OCI-LY1 (cell line): ENCODE measurements at regions not wholly inside any gene's neighbourhood (a gene's known extent, or its start where the extent isn't known, plus 50 kb on each side); places are given as distances from the start of the nearest gene placed in this dataset.

Experiments
- H2AFZ ChIP-seq: fragments of 200-600 bp; sonication (generic), shearing (Covaris generic); 2 replicates; pipeline ENCODE4 v1.6.0; 2014; ENCODE audit warnings: antibody characterized with exemption, mild to moderate bottlenecking, low read length
- H3F3A ChIP-seq: fragments of 200-600 bp; sonication (generic), shearing (Covaris generic); 2 replicates; pipeline ENCODE4 v1.6.0; 2014; ENCODE audit warnings: mild to moderate bottlenecking, antibody characterized with exemption, low read length, moderate library complexity; ENCODE audit not compliant: insufficient read depth
- H3K27ac ChIP-seq: fragments of 200-600 bp; sonication (generic); 2 replicates; pipeline ENCODE4 v1.5.1; 2014; ENCODE audit warnings: low read length, mixed run types, mild to moderate bottlenecking, low read depth; ENCODE audit not compliant: poor library complexity, severe bottlenecking
- H3K27me3 ChIP-seq: fragments of 200-600 bp; sonication (generic); 2 replicates; pipeline ENCODE4 v1.6.0; 2014; ENCODE audit warnings: antibody characterized with exemption, mild to moderate bottlenecking, low read length, moderate library complexity; ENCODE audit not compliant: insufficient read depth
- H3K36me3 ChIP-seq: fragments of 200-600 bp; sonication (generic); 2 replicates; pipeline ENCODE4 v1.6.1; 2014; ENCODE audit warnings: mild to moderate bottlenecking, antibody characterized with exemption, low read length, moderate library complexity, mixed read lengths; ENCODE audit not compliant: insufficient read depth
- H3K4me1 ChIP-seq: fragments of 200-600 bp; sonication (generic); 2 replicates; pipeline ENCODE4 v1.5.1; 2014; ENCODE audit warnings: mild to moderate bottlenecking, low read length, moderate library complexity; ENCODE audit not compliant: insufficient read depth, severe bottlenecking
- H3K4me2 ChIP-seq: fragments of 200-600 bp; sonication (generic), shearing (Covaris generic); 2 replicates; pipeline ENCODE4 v1.6.1; 2014; ENCODE audit warnings: low read length
- H3K4me3 ChIP-seq: fragments of 200-600 bp; sonication (generic); 2 replicates; pipeline ENCODE4 v1.5.1; 2014; ENCODE audit warnings: low read length, low read depth, mild to moderate bottlenecking, mixed read lengths; ENCODE audit not compliant: poor library complexity, severe bottlenecking
- H3K79me2 ChIP-seq: fragments of 200-600 bp; shearing (Covaris generic); 2 replicates; pipeline ENCODE4 v1.6.1; 2016; ENCODE audit warnings: mixed run types, low read length, mixed read lengths; ENCODE audit not compliant: insufficient read depth
- H3K9ac ChIP-seq: fragments of 200-600 bp; sonication (generic), shearing (Covaris generic); 2 replicates; pipeline ENCODE4 v1.6.1; 2014; ENCODE audit warnings: mild to moderate bottlenecking, low read length, mixed read lengths
- H3K9me2 ChIP-seq: fragments of 200-600 bp; sonication (generic), shearing (Covaris generic); 2 replicates; pipeline ENCODE4 v1.6.1; 2014; ENCODE audit warnings: low read depth, mild to moderate bottlenecking, low read length, mixed read lengths
- H3K9me3 ChIP-seq: fragments of 200-600 bp; shearing (Covaris generic); 2 replicates; pipeline ENCODE4 v1.6.1; 2014; ENCODE audit warnings: low read length, mixed read lengths
- H4K20me1 ChIP-seq: fragments of 200-600 bp; sonication (generic), shearing (Covaris generic); 2 replicates; pipeline ENCODE4 v1.6.0; 2016; ENCODE audit warnings: mild to moderate bottlenecking, low read length; ENCODE audit not compliant: insufficient read depth
- EZH2 ChIP-seq: fragments of 200-600 bp; sonication (generic), shearing (Covaris generic); IDR thresholded peaks from 2 replicates; pipeline ENCODE4 v1.8.0; 2017; ENCODE audit warnings: borderline replicate concordance, mixed run types, mild to moderate bottlenecking, antibody characterized with exemption, low read length, moderate library complexity, mixed read lengths
- TF ChIP-seq, protein P1 (sequence below): fragments of 200-600 bp; sonication (generic), shearing (Covaris generic); IDR thresholded peaks from 2 replicates; pipeline ENCODE4 v1.5.1; 2017; ENCODE audit warnings: mild to moderate bottlenecking, antibody characterized with exemption, low read length, moderate library complexity, mixed read lengths

DNA sequence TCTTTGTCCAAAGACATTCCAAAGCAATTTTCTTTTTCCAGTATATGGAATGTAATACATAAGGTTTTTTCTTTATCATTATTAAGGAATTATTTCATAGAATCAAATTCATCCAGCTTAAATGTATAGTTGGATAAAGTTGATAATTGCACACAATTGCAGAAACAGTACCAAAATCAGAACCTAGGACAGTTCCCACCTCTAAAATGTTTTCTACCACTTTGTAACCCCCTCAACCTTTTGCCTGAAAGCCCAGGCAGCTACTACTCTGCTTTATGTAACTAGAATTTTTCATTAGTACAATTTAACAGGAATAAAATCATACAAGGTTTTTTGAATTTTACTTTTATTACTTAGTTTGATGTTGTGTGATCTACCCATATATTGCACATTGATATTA lies 98.0 kb downstream of the PRR20E start:
- Histone ChIP-seq H3K9me3 (no peaks in the 10 kb centered on the region), H3K4me3 (no peak overlapping the region), H3K9me2 (no peaks in the 10 kb centered on the region), H3K27me3 (no peaks in the 10 kb centered on the region), H3K27ac (no peak overlapping the region), H3K4me2 (no peak overlapping the region), H3F3A (no peaks in the 10 kb centered on the region), H3K36me3 (no peaks in the 10 kb centered on the region), H2AFZ (no peak overlapping the region), H4K20me1 (no peaks in the 10 kb centered on the region), H3K4me1 (no peaks in the 10 kb centered on the region), H3K9ac (no peak overlapping the region), H3K79me2 (no peaks in the 10 kb centered on the region)
- TF ChIP-seq, protein P1, sequence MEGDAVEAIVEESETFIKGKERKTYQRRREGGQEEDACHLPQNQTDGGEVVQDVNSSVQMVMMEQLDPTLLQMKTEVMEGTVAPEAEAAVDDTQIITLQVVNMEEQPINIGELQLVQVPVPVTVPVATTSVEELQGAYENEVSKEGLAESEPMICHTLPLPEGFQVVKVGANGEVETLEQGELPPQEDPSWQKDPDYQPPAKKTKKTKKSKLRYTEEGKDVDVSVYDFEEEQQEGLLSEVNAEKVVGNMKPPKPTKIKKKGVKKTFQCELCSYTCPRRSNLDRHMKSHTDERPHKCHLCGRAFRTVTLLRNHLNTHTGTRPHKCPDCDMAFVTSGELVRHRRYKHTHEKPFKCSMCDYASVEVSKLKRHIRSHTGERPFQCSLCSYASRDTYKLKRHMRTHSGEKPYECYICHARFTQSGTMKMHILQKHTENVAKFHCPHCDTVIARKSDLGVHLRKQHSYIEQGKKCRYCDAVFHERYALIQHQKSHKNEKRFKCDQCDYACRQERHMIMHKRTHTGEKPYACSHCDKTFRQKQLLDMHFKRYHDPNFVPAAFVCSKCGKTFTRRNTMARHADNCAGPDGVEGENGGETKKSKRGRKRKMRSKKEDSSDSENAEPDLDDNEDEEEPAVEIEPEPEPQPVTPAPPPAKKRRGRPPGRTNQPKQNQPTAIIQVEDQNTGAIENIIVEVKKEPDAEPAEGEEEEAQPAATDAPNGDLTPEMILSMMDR = no peak
- TF ChIP-seq EZH2 = no peak

DNA sequence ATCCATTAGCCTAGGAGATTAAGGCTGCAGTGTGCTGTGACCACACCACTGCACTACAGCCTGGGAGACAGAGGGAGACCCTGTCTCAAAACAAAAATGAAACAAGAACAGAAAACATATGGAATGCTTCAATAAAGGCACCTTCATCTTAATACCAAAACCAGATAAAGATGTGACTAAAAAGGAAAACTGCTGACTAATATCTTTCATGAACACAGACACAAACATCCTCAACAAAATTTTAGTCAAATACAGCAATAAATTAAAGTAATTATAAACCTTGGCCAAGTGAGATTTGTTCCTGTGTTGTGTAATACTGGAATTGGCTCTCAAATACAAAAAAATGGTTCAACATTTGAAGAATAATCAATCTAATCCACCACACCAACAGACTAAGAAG lies 103.5 kb downstream of the PRR20E start:
- TF ChIP-seq, protein P1 = no peak
- no peak for TF ChIP-seq EZH2
- Histone ChIP-seq H4K20me1 (no peaks in the 10 kb centered on the region), H3K4me2 (no peak overlapping the region), H3K36me3 (no peaks in the 10 kb centered on the region), H3K9me2 (no peaks in the 10 kb centered on the region), H3F3A (no peaks in the 10 kb centered on the region), H3K79me2 (no peaks in the 10 kb centered on the region), H3K9me3 (no peaks in the 10 kb centered on the region), H2AFZ (no peak overlapping the region), H3K4me1 (no peaks in the 10 kb centered on the region), H3K27me3 (no peaks in the 10 kb centered on the region), H3K27ac (no peak overlapping the region), H3K9ac (no peak overlapping the region), H3K4me3 (no peak overlapping the region)

DNA sequence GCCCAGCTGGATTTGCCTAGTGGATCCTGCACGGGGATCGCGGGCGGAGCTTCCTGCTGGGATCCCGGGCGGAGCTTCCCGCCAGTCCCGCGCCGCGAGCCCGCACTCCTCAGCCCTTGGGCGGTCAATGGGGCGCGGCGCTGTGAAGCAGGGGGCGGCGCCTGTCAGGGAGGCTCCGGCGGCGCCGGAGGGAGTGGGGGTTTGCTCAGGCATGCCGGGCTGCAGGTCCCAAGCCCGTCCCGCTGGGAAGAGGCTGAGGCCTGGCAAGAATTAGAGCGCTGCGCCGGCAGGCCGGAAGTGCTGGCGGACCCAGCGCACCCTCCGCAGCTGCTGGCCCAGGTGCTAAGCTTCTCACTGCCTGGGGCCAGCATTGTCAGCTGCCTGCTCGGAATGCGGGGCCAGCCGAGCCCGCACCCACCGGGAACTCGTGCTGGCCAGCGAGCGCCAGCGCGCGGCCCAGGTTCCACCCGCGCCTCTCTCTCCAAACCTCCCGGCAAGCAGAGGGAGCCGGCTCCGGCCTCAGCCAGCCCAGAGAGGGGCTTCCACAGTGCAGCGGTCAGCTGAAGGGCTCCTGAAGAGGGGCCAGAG lies 119.6 kb downstream of the PRR20E start:
- Histone ChIP-seq H2AFZ (no peak overlapping the region), H3K9me3 (no peaks in the 10 kb centered on the region), H3K9me2 (no peaks in the 10 kb centered on the region), H3K79me2 (no peaks in the 10 kb centered on the region), H3K4me3 (no peak overlapping the region), H4K20me1 (no peaks in the 10 kb centered on the region), H3K4me2 (no peak overlapping the region), H3K27me3 (no peaks in the 10 kb centered on the region), H3K27ac (no peak overlapping the region), H3F3A (no peaks in the 10 kb centered on the region), H3K36me3 (no peaks in the 10 kb centered on the region), H3K4me1 (no peaks in the 10 kb centered on the region), H3K9ac (no peak overlapping the region)
- TF ChIP-seq, protein P1 = no peak
- no peak for TF ChIP-seq EZH2
